ENCODE measurements at regions not wholly inside any gene's neighbourhood (a gene's known extent, or its start where the extent isn't known, plus 50 kb on each side); places are given as distances from the start of the nearest gene placed in this dataset.

- WGBS, 2 experiments (ENCODE audit: extremely low coverage in 2 of 2, insufficient read length in 1 of 2) = no CpG with 5 or more reads among the region's 2 CpGs
- H3K36me3 ChIP-seq (ENCODE audit: control insufficient read depth, insufficient read depth, low read length) = no peaks in the 10 kb centered on the region
- ATAC-seq (ENCODE audit: low read depth) = no peak
- no peak overlapping the region for H2BK20ac ChIP-seq (ENCODE audit: low read depth, low read length)
- no peaks in the 10 kb centered on the region for H3K27me3 ChIP-seq (ENCODE audit: control insufficient read depth, insufficient read depth, low read length)
- no TSS peak for BruUV-seq (replicated peaks)
- H3K9me1 ChIP-seq (ENCODE audit: insufficient read depth, low read length) = peaks cover 3% of the 10 kb centered on the region; the same call in 1 of the 2 replicates
- ChIA-PET POLR2A (ENCODE audit: unreplicated experiment) (no interaction called here), CTCF (no interaction called here)
- no peak overlapping the region for H2BK120ac ChIP-seq (ENCODE audit: low read depth, low read length)
- dilution Hi-C loops (cut with HindIII; ENCODE audit: low sequenced_read_pairs, unreplicated experiment) (no loop called here), intact Hi-C loops (cut with micrococcal nuclease) (no loop called here), in situ Hi-C loops (cut with MboI; ENCODE audit: low sequenced_read_pairs) (no loop called here)
- no peak overlapping the region for H4K5ac ChIP-seq (ENCODE audit: low read depth, low read length)
- no peak overlapping the region for H4K91ac ChIP-seq (ENCODE audit: insufficient read depth, low read depth, low read length)
- no peaks in the 10 kb centered on the region for H3K9me3 ChIP-seq (ENCODE audit: control insufficient read depth, insufficient read depth, low read length)
- no peak overlapping the region for H3K4ac ChIP-seq (ENCODE audit: low read depth, low read length)
- no peak overlapping the region for H3K4me2 ChIP-seq (ENCODE audit: low read depth, low read length)
- no peaks in the 10 kb centered on the region for H3K4me1 ChIP-seq (ENCODE audit: control insufficient read depth, insufficient read depth, low read length)
- H2AK5ac ChIP-seq (ENCODE audit: low read depth, low read length) = no peak overlapping the region
- no peak overlapping the region for H3K9ac ChIP-seq (ENCODE audit: low read depth, low read length)
- no peak overlapping the region for H2AFZ ChIP-seq (replicated peaks; ENCODE audit: low read length, poor library complexity)
- H2BK15ac ChIP-seq (ENCODE audit: low read depth, low read length) = no peak overlapping the region
- H3K4me3 ChIP-seq (ENCODE audit: insufficient read depth, low read depth, low read length) = no peak overlapping the region
- H3K14ac ChIP-seq (replicated peaks; ENCODE audit: low read depth, low read length) = no peak overlapping the region
- no peak overlapping the region for H2BK5ac ChIP-seq (ENCODE audit: low read depth, low read length, poor library complexity, severe bottlenecking)
- TF ChIP-seq NFE2L2 (IDR thresholded peaks at IDR 0.05; ENCODE audit: low read depth, low read length) (no peak), RAD21 (IDR thresholded peaks at IDR 0.05; ENCODE audit: low read length) (no peak), MAZ (IDR thresholded peaks at IDR 0.05; ENCODE audit: borderline replicate concordance, low read depth, low read length) (no peak), RFX5 (IDR thresholded peaks at IDR 0.05; ENCODE audit: low read depth, low read length) (no peak), BHLHE40 (IDR thresholded peaks at IDR 0.05; ENCODE audit: low read depth, low read length) (no peak), CEBPB (IDR thresholded peaks at IDR 0.05; ENCODE audit: low read depth, low read length) (no peak), MAFK (IDR thresholded peaks at IDR 0.05; ENCODE audit: low read depth, low read length) (no peak), CHD1 (IDR thresholded peaks at IDR 0.05; ENCODE audit: low read depth, low read length) (no peak), CTCF (conservative IDR thresholded peaks at IDR 0.05; ENCODE audit: low read depth, low read length) (no peak), POLR2A (IDR thresholded peaks at IDR 0.05; ENCODE audit: low read depth, low read length) (no peak), USF2 (IDR thresholded peaks at IDR 0.05; ENCODE audit: low read depth, low read length) (no peak), FOS (IDR thresholded peaks at IDR 0.05; ENCODE audit: low read depth, low read length) (no peak), SMC3 (IDR thresholded peaks at IDR 0.05; ENCODE audit: low read depth, low read length) (no peak)
- no peak overlapping the region for H3K27ac ChIP-seq (ENCODE audit: insufficient read depth, low read length)
- no peak for DNase-seq
- H3K79me1 ChIP-seq (ENCODE audit: low read depth in 1 of 2, low read length in 2 of 2) = no peaks in the 10 kb centered on the region
- no peaks in the 10 kb centered on the region for H4K20me1 ChIP-seq (ENCODE audit: insufficient read depth, low read length)
- no peak overlapping the region for H2AK9ac ChIP-seq (replicated peaks; ENCODE audit: low read depth, low read length, poor library complexity)
- H4K8ac ChIP-seq (ENCODE audit: low read depth in 2 of 2, low read length in 2 of 2) = no peak overlapping the region
- no peak overlapping the region for H3K18ac ChIP-seq (ENCODE audit: low read depth, low read length)
- H3K56ac ChIP-seq (ENCODE audit: extremely low read depth, insufficient read depth, low read length) = no peak overlapping the region
- no peak overlapping the region for H3K23ac ChIP-seq (ENCODE audit: low read depth, low read length)
Measured at GRCh38 chr6:25142506-25142905, 136.7 kb upstream of the CARMIL1 start.

Measured in IMR-90 (cell line).